Neuron (in vitro differentiated cells): ENCODE measurements at regions not wholly inside any gene's neighbourhood (a gene's known extent, or its start where the extent isn't known, plus 50 kb on each side); places are given as distances from the start of the nearest gene placed in this dataset.

Source experiments
- H2AFZ ChIP-seq: one replicate; pipeline ENCODE4 v1.6.1; 2013; ENCODE audit warnings: low read depth, mild to moderate bottlenecking, inconsistent platforms, low read length, moderate library complexity
- H3K27me3 ChIP-seq: one replicate; pipeline ENCODE4 v1.6.1; 2013; ENCODE audit warnings: low read length; ENCODE audit not compliant: insufficient read depth
- H3K36me3 ChIP-seq: one replicate; pipeline ENCODE4 v1.6.1; 2013; ENCODE audit warnings: low read length; ENCODE audit not compliant: insufficient read depth
- H3K4me1 ChIP-seq: one replicate; pipeline ENCODE4 v1.6.1; 2013; ENCODE audit warnings: low read length; ENCODE audit not compliant: insufficient read depth
- H3K4me3 ChIP-seq: 2 replicates; pipeline ENCODE4 v1.5.1; 2013; ENCODE audit warnings: mild to moderate bottlenecking, low read length, moderate library complexity
- H3K9me3 ChIP-seq: one replicate; pipeline ENCODE4 v1.6.1; 2013; ENCODE audit warnings: low read length

GRCh38 chr17:13087802-13088201, 70.0 kb upstream of the ELAC2 start:
- Histone ChIP-seq H3K9me3 (no peaks in the 10 kb centered on the region), H3K36me3 (no peaks in the 10 kb centered on the region), H3K4me1 (no peaks in the 10 kb centered on the region), H3K27me3 (no peaks in the 10 kb centered on the region), H3K4me3 (no peak overlapping the region), H2AFZ (no peak overlapping the region)

- no peaks in the 10 kb centered on the region for H3K36me3 ChIP-seq
- H3K4me3 ChIP-seq: no peak overlapping the region
- H3K4me1 ChIP-seq: no peaks in the 10 kb centered on the region
- H3K9me3 ChIP-seq: no peaks in the 10 kb centered on the region
- no peaks in the 10 kb centered on the region for H3K27me3 ChIP-seq
- H2AFZ ChIP-seq: no peak overlapping the region
Measured at GRCh38 chr17:13086142-13086769, 68.4 kb upstream of the ELAC2 start.

GRCh38 chr17:13085578-13085977, 67.8 kb upstream of the ELAC2 start:
- no peak overlapping the region for H2AFZ ChIP-seq
- H3K36me3 ChIP-seq: no peaks in the 10 kb centered on the region
- no peaks in the 10 kb centered on the region for H3K4me1 ChIP-seq
- no peaks in the 10 kb centered on the region for H3K9me3 ChIP-seq
- H3K27me3 ChIP-seq: no peaks in the 10 kb centered on the region
- no peak overlapping the region for H3K4me3 ChIP-seq

- Histone ChIP-seq H3K27me3 (no peaks in the 10 kb centered on the region), H3K9me3 (no peaks in the 10 kb centered on the region), H3K36me3 (no peaks in the 10 kb centered on the region), H3K4me3 (no peak overlapping the region), H2AFZ (no peak overlapping the region), H3K4me1 (no peaks in the 10 kb centered on the region)
Measured at GRCh38 chr17:13084420-13084819, 66.6 kb upstream of the ELAC2 start.

- no peak overlapping the region for H2AFZ ChIP-seq
- H3K27me3 ChIP-seq: no peaks in the 10 kb centered on the region
- H3K4me3 ChIP-seq: no peak overlapping the region
- no peaks in the 10 kb centered on the region for H3K36me3 ChIP-seq
- no peaks in the 10 kb centered on the region for H3K4me1 ChIP-seq
- H3K9me3 ChIP-seq: no peaks in the 10 kb centered on the region
Measured at GRCh38 chr17:13078591-13079385, 61.0 kb upstream of the ELAC2 start.

GRCh38 chr17:13076905-13077304, 59.1 kb upstream of the ELAC2 start:
- Histone ChIP-seq H3K36me3 (no peaks in the 10 kb centered on the region), H3K4me3 (no peak overlapping the region), H3K4me1 (no peaks in the 10 kb centered on the region), H3K9me3 (no peaks in the 10 kb centered on the region), H2AFZ (no peak overlapping the region), H3K27me3 (peaks cover 2% of the 10 kb centered on the region)

- Histone ChIP-seq H3K27me3 (peaks cover 2% of the 10 kb centered on the region), H3K9me3 (no peaks in the 10 kb centered on the region), H3K4me3 (no peak overlapping the region), H2AFZ (no peak overlapping the region), H3K36me3 (no peaks in the 10 kb centered on the region), H3K4me1 (no peaks in the 10 kb centered on the region)
Measured at GRCh38 chr17:13074026-13074425, 56.2 kb upstream of the ELAC2 start.

- no peak overlapping the region for H2AFZ ChIP-seq
- no peaks in the 10 kb centered on the region for H3K4me1 ChIP-seq
- no peak overlapping the region for H3K4me3 ChIP-seq
- H3K9me3 ChIP-seq: peaks cover 3% of the 10 kb centered on the region
- H3K36me3 ChIP-seq: no peaks in the 10 kb centered on the region
- peaks cover 2% of the 10 kb centered on the region for H3K27me3 ChIP-seq
Measured at GRCh38 chr17:13073018-13073417, 55.2 kb upstream of the ELAC2 start.

GRCh38 chr17:13070732-13071131, 52.9 kb upstream of the ELAC2 start:
- no peaks in the 10 kb centered on the region for H3K4me1 ChIP-seq
- H3K9me3 ChIP-seq: peaks cover 9% of the 10 kb centered on the region

GRCh38 chr17:13067629-13068303, 49.9 kb upstream of the ELAC2 start:
- peaks cover 8% of the 10 kb centered on the region for H3K4me1 ChIP-seq
- H3K9me3 ChIP-seq: peaks cover 9% of the 10 kb centered on the region
- peaks cover 2% of the 10 kb centered on the region for H3K27me3 ChIP-seq
- no peak overlapping the region for H3K4me3 ChIP-seq
- H2AFZ ChIP-seq: no peak overlapping the region
- no peaks in the 10 kb centered on the region for H3K36me3 ChIP-seq

More at GRCh38 chr17:13070732-13071131, 52.9 kb upstream of the ELAC2 start:
- H3K4me3 ChIP-seq: no peak overlapping the region
- H3K27me3 ChIP-seq: peaks cover 2% of the 10 kb centered on the region
- H2AFZ ChIP-seq: no peak overlapping the region
- H3K36me3 ChIP-seq: no peaks in the 10 kb centered on the region
